K562 (cell line): ENCODE measurements at regions not wholly inside any gene's neighbourhood (a gene's known extent, or its start where the extent isn't known, plus 50 kb on each side); places are given as distances from the start of the nearest gene placed in this dataset.

ENCODE experiments used
- ARNT ChIP-seq, 2 experiments: fragments of 450-650 bp; IDR thresholded peaks; 2 replicates each; pipeline ENCODE4 v1.6.1; 2016; ENCODE audit warnings: mild to moderate bottlenecking in 1 of 2
- C11orf30 ChIP-seq: fragments of 450-650 bp; IDR thresholded peaks from 2 replicates; pipeline ENCODE4 v1.6.1; 2016; ENCODE audit warnings: low read depth, mild to moderate bottlenecking
- CEBPZ ChIP-seq: fragments of 150-350 bp; IDR thresholded peaks from 2 replicates; pipeline ENCODE4 v1.6.1; 2014; ENCODE audit warnings: low read depth, mild to moderate bottlenecking, low read length, borderline replicate concordance
- CXXC5 ChIP-seq: fragments of 250-450 bp; sonication (Bioruptor Pico); IDR thresholded peaks from 2 replicates; pipeline ENCODE4 v1.8.0; 2022; ENCODE audit warnings: inconsistent platforms, mild to moderate bottlenecking, moderate library complexity
- ESRRB ChIP-seq: fragments of 250-450 bp; sonication (Bioruptor Pico); IDR thresholded peaks from 2 replicates; pipeline ENCODE4 v1.5.0; 2020; ENCODE audit warnings: mild to moderate bottlenecking, moderate library complexity, borderline replicate concordance
- GTF2A2 ChIP-seq: IDR thresholded peaks from 2 replicates; pipeline ENCODE4 v1.6.1; 2016; ENCODE audit warnings: mild to moderate bottlenecking, missing genetic modification characterization, missing compliant biosample characterization
- MIER1 ChIP-seq: fragments of 450-650 bp; IDR thresholded peaks from 2 replicates; pipeline ENCODE4 v1.6.1; 2016; ENCODE audit warnings: antibody characterized with exemption, mild to moderate bottlenecking, low read depth
- POLR2AphosphoS5 ChIP-seq: IDR thresholded peaks from 2 replicates; pipeline ENCODE4 v1.6.1; 2011; ENCODE audit warnings: mild to moderate bottlenecking, low read depth, low read length, moderate library complexity; ENCODE audit not compliant: control insufficient read depth, insufficient read depth
- RAD51 ChIP-seq: fragments of 450-650 bp; IDR thresholded peaks from 2 replicates; pipeline ENCODE4 v1.7.1; 2016; ENCODE audit warnings: low read depth, mild to moderate bottlenecking, borderline replicate concordance
- RBM39 ChIP-seq: fragments of 200-400 bp; formaldehyde crosslinking; optimal IDR thresholded peaks from 2 replicates; pipeline ENCODE3; 2018; ENCODE audit warnings: low read depth, low read length
- SMAD3 ChIP-seq: fragments of 450-650 bp; formaldehyde crosslinking; conservative IDR thresholded peaks from 2 replicates; pipeline ENCODE4 v1.4.0; 2020; ENCODE audit warnings: mild to moderate bottlenecking
- ZBTB2 ChIP-seq: fragments of 450-650 bp; IDR thresholded peaks from 2 replicates; pipeline ENCODE4 v1.6.1; 2016; ENCODE audit warnings: antibody characterized with exemption
- ZBTB34 ChIP-seq: fragments of 250-450 bp; sonication (Bioruptor Pico); IDR thresholded peaks from 2 replicates; pipeline ENCODE4 v1.8.0; 2021; ENCODE audit warnings: mild to moderate bottlenecking, moderate library complexity
- ZEB2 ChIP-seq: fragments of 450-650 bp; IDR thresholded peaks from 2 replicates; pipeline ENCODE4 v1.6.1; 2016
- ZNF197 ChIP-seq: fragments of 200-800 bp; sonication (Bioruptor generic); IDR thresholded peaks from 2 replicates; pipeline ENCODE4 v1.6.1; 2016; ENCODE audit warnings: low read depth, missing genetic modification characterization, missing compliant biosample characterization
- ZNF398 ChIP-seq: fragments of 250-450 bp; sonication (Bioruptor Pico); IDR thresholded peaks from 2 replicates; pipeline ENCODE4 v1.8.0; 2021; ENCODE audit warnings: moderate library complexity, mild to moderate bottlenecking, inconsistent platforms
- ZNF583 ChIP-seq: fragments of 250-450 bp; sonication (Bioruptor Pico); IDR thresholded peaks from 2 replicates; pipeline ENCODE4 v1.4.0; 2020
- ZNF695 ChIP-seq: fragments of 450-650 bp; formaldehyde crosslinking; IDR thresholded peaks from 2 replicates; pipeline ENCODE4 v1.4.0; 2020; ENCODE audit warnings: mild to moderate bottlenecking, moderate library complexity
- TF ChIP-seq, protein P1 (sequence below): fragments of 200-800 bp; sonication (Bioruptor generic); IDR thresholded peaks from 2 replicates; pipeline ENCODE4 v1.6.1; 2017; ENCODE audit warnings: missing genetic modification characterization, missing compliant biosample characterization

- 0 out of 2 replicates have a peak, but pooled peaks have one; percentile 19 for TF ChIP-seq ZNF583 (CRISPR knock-in tag)
- TF ChIP-seq RAD51, result no peak; the same call in 1 of the 2 replicates
- TF ChIP-seq ARNT (IDR thresholded peaks at IDR 0.05), result peak in 1 of 2 experiments; percentile 80; a peak in 1 of 4 replicates
- TF ChIP-seq GTF2A2 (tag), result no peak
- no peak for TF ChIP-seq ZNF197 (CRISPR knock-in tag)
- TF ChIP-seq SMAD3 (CRISPR knock-in tag), result no peak
- TF ChIP-seq RBM39, result no peak
- no peak for TF ChIP-seq ESRRB
- TF ChIP-seq ZEB2, result peak; percentile 86
- TF ChIP-seq ZNF398, result no peak
- TF ChIP-seq CEBPZ, result no peak
- TF ChIP-seq ZBTB2, result peak; percentile 81; the same call in 1 of the 2 replicates
- peak; percentile 93 for TF ChIP-seq POLR2AphosphoS5
- no peak for TF ChIP-seq ZBTB34 (CRISPR knock-in tag)
- 0 out of 2 replicates have a peak, but pooled peaks have one; percentile 59 for TF ChIP-seq MIER1
- no peak for TF ChIP-seq ZNF695
- TF ChIP-seq, protein P1, sequence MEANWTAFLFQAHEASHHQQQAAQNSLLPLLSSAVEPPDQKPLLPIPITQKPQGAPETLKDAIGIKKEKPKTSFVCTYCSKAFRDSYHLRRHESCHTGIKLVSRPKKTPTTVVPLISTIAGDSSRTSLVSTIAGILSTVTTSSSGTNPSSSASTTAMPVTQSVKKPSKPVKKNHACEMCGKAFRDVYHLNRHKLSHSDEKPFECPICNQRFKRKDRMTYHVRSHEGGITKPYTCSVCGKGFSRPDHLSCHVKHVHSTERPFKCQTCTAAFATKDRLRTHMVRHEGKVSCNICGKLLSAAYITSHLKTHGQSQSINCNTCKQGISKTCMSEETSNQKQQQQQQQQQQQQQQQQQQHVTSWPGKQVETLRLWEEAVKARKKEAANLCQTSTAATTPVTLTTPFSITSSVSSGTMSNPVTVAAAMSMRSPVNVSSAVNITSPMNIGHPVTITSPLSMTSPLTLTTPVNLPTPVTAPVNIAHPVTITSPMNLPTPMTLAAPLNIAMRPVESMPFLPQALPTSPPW (CRISPR knock-in tag), result peak; percentile 41; the same call in 1 of the 2 replicates
- peak; percentile 42 for TF ChIP-seq CXXC5 (CRISPR knock-in tag)
- TF ChIP-seq C11orf30, result no peak
Measured at GRCh38 chr6:19995575-19996257, 158.5 kb downstream of the ID4 start (continued).
